ENCODE measurements at regions not wholly inside any gene's neighbourhood (a gene's known extent, or its start where the extent isn't known, plus 50 kb on each side); places are given as distances from the start of the nearest gene placed in this dataset.

- ATAC-seq, result no peak
- in situ Hi-C loops (cut with MboI; ENCODE audit: low sequenced_read_pairs in 4 of 4), result no loop called here
- H3K36me3 ChIP-seq, result no peaks in the 10 kb centered on the region
These were observed 109.0 kb upstream of the C1QTNF7 start for GRCh38 chr4:15318621-15319348.

GRCh38 chr4:15320121-15320678 lies 107.6 kb upstream of the C1QTNF7 start:
- intact Hi-C loops (cut with DNase I; ENCODE audit: low total_unique reads) (no loop called here), in situ Hi-C loops (cut with MboI; ENCODE audit: low sequenced_read_pairs in 4 of 4) (no loop called here)
- no peak overlapping the region for H3K4me3 ChIP-seq
- H3K27me3 ChIP-seq, result no peaks in the 10 kb centered on the region
- TF ChIP-seq CTCF (IDR thresholded peaks at IDR 0.05 in 4 of 5, conservative IDR thresholded peaks at IDR 0.05 in 1 of 5), result no peak
- TF ChIP-seq POLR2A (IDR thresholded peaks at IDR 0.05), result no peak
- ATAC-seq, result no peak
- H3K36me3 ChIP-seq, result no peaks in the 10 kb centered on the region
- DNase-seq, result no peak
- no peak overlapping the region for H3K27ac ChIP-seq
- H3K4me1 ChIP-seq, result no peaks in the 10 kb centered on the region
- no peaks in the 10 kb centered on the region for H3K9me3 ChIP-seq

More at GRCh38 chr4:15318621-15319348, 109.0 kb upstream of the C1QTNF7 start:
- H3K27ac ChIP-seq, result no peak overlapping the region
- H3K4me3 ChIP-seq, result no peak overlapping the region
- H3K27me3 ChIP-seq, result no peaks in the 10 kb centered on the region
- no peak for TF ChIP-seq POLR2A (IDR thresholded peaks at IDR 0.05)
- no peaks in the 10 kb centered on the region for H3K4me1 ChIP-seq
- intact Hi-C loops (cut with DNase I; ENCODE audit: low total_unique reads), result no loop called here
- no peaks in the 10 kb centered on the region for H3K9me3 ChIP-seq
- DNase-seq, result no peak

GRCh38 chr4:15322006-15322405 lies 105.8 kb upstream of the C1QTNF7 start:
- Histone ChIP-seq H3K27ac (no peak overlapping the region), H3K27me3 (no peaks in the 10 kb centered on the region), H3K36me3 (no peaks in the 10 kb centered on the region), H3K9me3 (no peaks in the 10 kb centered on the region), H3K4me1 (no peaks in the 10 kb centered on the region), H3K4me3 (no peak overlapping the region)
- ATAC-seq (no peak), DNase-seq (no peak)
- intact Hi-C loops (cut with DNase I; ENCODE audit: low total_unique reads), result no loop called here
- in situ Hi-C loops (cut with MboI; ENCODE audit: low sequenced_read_pairs in 4 of 4), result no loop called here
- no peak for TF ChIP-seq POLR2A (IDR thresholded peaks at IDR 0.05)
- TF ChIP-seq CTCF (IDR thresholded peaks at IDR 0.05 in 4 of 5, conservative IDR thresholded peaks at IDR 0.05 in 1 of 5), result no peak

GRCh38 chr4:15325987-15326386 lies 101.8 kb upstream of the C1QTNF7 start:
- intact Hi-C loops (cut with DNase I; ENCODE audit: low total_unique reads), result no loop called here
- ATAC-seq, result no peak
- Histone ChIP-seq H3K4me1 (no peaks in the 10 kb centered on the region), H3K27me3 (no peaks in the 10 kb centered on the region), H3K27ac (no peak overlapping the region), H3K9me3 (no peaks in the 10 kb centered on the region), H3K36me3 (no peaks in the 10 kb centered on the region), H3K4me3 (no peak overlapping the region)
- TF ChIP-seq CTCF (IDR thresholded peaks at IDR 0.05 in 4 of 5, conservative IDR thresholded peaks at IDR 0.05 in 1 of 5) (no peak), POLR2A (IDR thresholded peaks at IDR 0.05) (no peak)
- in situ Hi-C loops (cut with MboI; ENCODE audit: low sequenced_read_pairs in 4 of 4), result no loop called here
- DNase-seq, result no peak

GRCh38 chr4:15327311-15328298 lies 100.2 kb upstream of the C1QTNF7 start:
- Histone ChIP-seq H3K27me3 (no peaks in the 10 kb centered on the region), H3K4me3 (no peak overlapping the region), H3K4me1 (no peaks in the 10 kb centered on the region), H3K27ac (peak overlapping the region in 1 of 4 donors; percentile 17), H3K9me3 (no peaks in the 10 kb centered on the region), H3K36me3 (no peaks in the 10 kb centered on the region)
- TF ChIP-seq POLR2A (IDR thresholded peaks at IDR 0.05), result no peak
- TF ChIP-seq CTCF (IDR thresholded peaks at IDR 0.05 in 4 of 5, conservative IDR thresholded peaks at IDR 0.05 in 1 of 5), result no peak
- DNase-seq (no peak), ATAC-seq (peak; percentile 49 to 65)
- intact Hi-C loops (cut with DNase I; ENCODE audit: low total_unique reads), result no loop called here
- in situ Hi-C loops (cut with MboI; ENCODE audit: low sequenced_read_pairs in 4 of 4), result no loop called here

Measured in gastrocnemius medialis (tissue), 4 donors.